GM23248 (cell line): ENCODE measurements at regions not wholly inside any gene's neighbourhood (a gene's known extent, or its start where the extent isn't known, plus 50 kb on each side); places are given as distances from the start of the nearest gene placed in this dataset.

ENCODE experiments used
- DNase-seq: peaks from one replicate; pipeline ENCODE4 v3.0.0-alpha.2; 2015
- H2AFZ ChIP-seq: fragments of 200-600 bp; sonication (generic); 2 replicates; pipeline ENCODE4 v1.6.1; 2016; ENCODE audit warnings: antibody characterized with exemption
- H3F3A ChIP-seq: fragments of 200-600 bp; sonication (generic); 2 replicates; pipeline ENCODE4 v1.6.1; 2016; ENCODE audit warnings: mild to moderate bottlenecking, antibody characterized with exemption, mixed run types; ENCODE audit not compliant: insufficient read depth
- H3K27ac ChIP-seq: fragments of 200-600 bp; sonication (generic); 2 replicates; pipeline ENCODE4 v1.5.1; 2016; ENCODE audit warnings: mild to moderate bottlenecking
- H3K27me3 ChIP-seq: fragments of 200-600 bp; sonication (generic); replicated peaks from 2 replicates; pipeline ENCODE4 v1.6.1; 2016; ENCODE audit warnings: mild to moderate bottlenecking; ENCODE audit not compliant: insufficient read depth
- H3K36me3 ChIP-seq: fragments of 200-600 bp; sonication (generic); 2 replicates; pipeline ENCODE4 v1.6.1; 2016; ENCODE audit warnings: low read depth, mild to moderate bottlenecking
- H3K4me1 ChIP-seq: fragments of 200-600 bp; sonication (generic); 2 replicates; pipeline ENCODE4 v1.6.1; 2016; ENCODE audit warnings: mild to moderate bottlenecking; ENCODE audit not compliant: insufficient read depth
- H3K4me2 ChIP-seq: fragments of 200-600 bp; sonication (generic); one replicate; pipeline ENCODE4 v1.6.1; 2016; ENCODE audit warnings: mild to moderate bottlenecking; ENCODE audit not compliant: unreplicated experiment
- H3K4me3 ChIP-seq: fragments of 200-600 bp; sonication (generic); 2 replicates; pipeline ENCODE4 v1.5.1; 2016; ENCODE audit warnings: mild to moderate bottlenecking
- H3K79me2 ChIP-seq: fragments of 200-600 bp; sonication (generic); 2 replicates; pipeline ENCODE4 v1.6.1; 2016; ENCODE audit warnings: mild to moderate bottlenecking; ENCODE audit not compliant: insufficient read depth
- H3K9ac ChIP-seq: fragments of 200-600 bp; sonication (generic); 2 replicates; pipeline ENCODE4 v1.6.1; 2016; ENCODE audit warnings: mild to moderate bottlenecking
- H3K9me2 ChIP-seq: fragments of 200-600 bp; sonication (generic); 2 replicates; pipeline ENCODE4 v1.6.1; 2016; ENCODE audit warnings: mixed run types, mild to moderate bottlenecking, moderate library complexity; ENCODE audit not compliant: insufficient read depth
- H3K9me3 ChIP-seq: fragments of 200-600 bp; sonication (generic); one replicate; pipeline ENCODE4 v1.6.1; 2017; ENCODE audit warnings: low read depth
- H4K20me1 ChIP-seq: fragments of 200-600 bp; sonication (generic); 2 replicates; pipeline ENCODE4 v1.6.0; 2016; ENCODE audit not compliant: insufficient read depth
- EZH2 ChIP-seq: fragments of 200-600 bp; sonication (generic); IDR thresholded peaks from 2 replicates; pipeline ENCODE4 v1.6.1; 2018; ENCODE audit warnings: antibody characterized with exemption, mild to moderate bottlenecking; ENCODE audit not compliant: insufficient read depth, poor library complexity, severe bottlenecking
- EZH2phosphoT487 ChIP-seq: fragments of 200-600 bp; sonication (generic); IDR thresholded peaks from 2 replicates; pipeline ENCODE4 v1.6.1; 2018; ENCODE audit warnings: antibody characterized with exemption, moderate library complexity, mild to moderate bottlenecking, low read depth; ENCODE audit not compliant: insufficient read depth
- WGBS, 2 experiments: methylation state at CpG; one replicate each; pipeline ENCODE4 v1.1.6; 2015 to 2017; ENCODE audit warnings: low lambda C conversion rate in 2 of 2, low coverage in 1 of 2; ENCODE audit errors: missing lambda C conversion rate in 2 of 2; 5-methylcytosine and 5-hydroxymethylcytosine counted together
- in situ Hi-C: fragments of 300-500 bp; cut with MboI; formaldehyde crosslinking; loops from 2 replicates; pipeline ENCODE4 v1.15.0; 2020

GRCh38 chr12:74980510-74980909 lies 229.1 kb downstream of the KCNC2 start:
- Histone ChIP-seq H3K27ac (no peak overlapping the region), H4K20me1 (no peaks in the 10 kb centered on the region), H3K9ac (no peak overlapping the region), H3K79me2 (no peaks in the 10 kb centered on the region), H3K36me3 (no peaks in the 10 kb centered on the region), H3K9me2 (no peaks in the 10 kb centered on the region), H3F3A (no peaks in the 10 kb centered on the region), H3K4me1 (no peaks in the 10 kb centered on the region), H3K27me3 (no peaks in the 10 kb centered on the region), H2AFZ (no peak overlapping the region), H3K9me3 (no peaks in the 10 kb centered on the region), H3K4me3 (no peak overlapping the region), H3K4me2 (no peak overlapping the region)
- peak; percentile 1 for DNase-seq
- TF ChIP-seq EZH2phosphoT487 (no peak), EZH2 (no peak)
- in situ Hi-C loops, result no loop called here
- 4 to 5% methylated on average over 4 of the region's 4 CpGs for WGBS, 2 experiments

GRCh38 chr12:74981541-74981940 lies 228.1 kb downstream of the KCNC2 start:
- H3K27ac ChIP-seq, result no peak overlapping the region
- no peaks in the 10 kb centered on the region for H3K9me3 ChIP-seq
- no peaks in the 10 kb centered on the region for H3K79me2 ChIP-seq
- TF ChIP-seq EZH2phosphoT487 (no peak), EZH2 (no peak)
- H2AFZ ChIP-seq, result no peak overlapping the region
- H3K9me2 ChIP-seq, result no peaks in the 10 kb centered on the region
- WGBS, 2 experiments, result 29 to 40% methylated on average over 1 of the region's 1 CpG
- H3F3A ChIP-seq, result no peaks in the 10 kb centered on the region
- H3K36me3 ChIP-seq, result no peaks in the 10 kb centered on the region
- H3K9ac ChIP-seq, result no peak overlapping the region
- DNase-seq, result no peak
- H3K27me3 ChIP-seq, result no peaks in the 10 kb centered on the region
- H3K4me3 ChIP-seq, result no peak overlapping the region
- in situ Hi-C loops, result no loop called here
- H3K4me1 ChIP-seq, result no peaks in the 10 kb centered on the region
- H4K20me1 ChIP-seq, result no peaks in the 10 kb centered on the region
- no peak overlapping the region for H3K4me2 ChIP-seq

- Histone ChIP-seq H3F3A (no peaks in the 10 kb centered on the region), H3K36me3 (no peaks in the 10 kb centered on the region), H3K4me3 (no peak overlapping the region), H4K20me1 (no peaks in the 10 kb centered on the region), H3K9ac (no peak overlapping the region), H3K9me3 (no peaks in the 10 kb centered on the region), H2AFZ (no peak overlapping the region), H3K27me3 (no peaks in the 10 kb centered on the region), H3K4me2 (no peak overlapping the region), H3K79me2 (no peaks in the 10 kb centered on the region), H3K4me1 (no peaks in the 10 kb centered on the region), H3K9me2 (no peaks in the 10 kb centered on the region), H3K27ac (no peak overlapping the region)
- DNase-seq, result no peak
- TF ChIP-seq EZH2 (no peak), EZH2phosphoT487 (no peak)
- 8 to 11% methylated on average over 3 of the region's 3 CpGs for WGBS, 2 experiments
- in situ Hi-C loops, result no loop called here
Measured at GRCh38 chr12:74983917-74984316, 225.7 kb downstream of the KCNC2 start.

GRCh38 chr12:74984631-74985030 lies 225.0 kb downstream of the KCNC2 start:
- Histone ChIP-seq H3K27ac (no peak overlapping the region), H4K20me1 (no peaks in the 10 kb centered on the region), H3K9me2 (no peaks in the 10 kb centered on the region), H3K79me2 (no peaks in the 10 kb centered on the region), H3K27me3 (no peaks in the 10 kb centered on the region), H3K36me3 (no peaks in the 10 kb centered on the region), H3K4me3 (no peak overlapping the region), H3F3A (no peaks in the 10 kb centered on the region), H3K4me1 (no peaks in the 10 kb centered on the region), H2AFZ (no peak overlapping the region), H3K4me2 (no peak overlapping the region), H3K9ac (no peak overlapping the region), H3K9me3 (no peaks in the 10 kb centered on the region)
- DNase-seq, result no peak
- whole genome bisulfite sequencing, 2 experiments, result 4 to 8% methylated on average over 4 of the region's 4 CpGs
- in situ Hi-C loops, result no loop called here
- TF ChIP-seq EZH2 (no peak), EZH2phosphoT487 (no peak)

GRCh38 chr12:74985293-74985985 lies 224.2 kb downstream of the KCNC2 start:
- WGBS, 2 experiments, result 40 to 47% methylated on average over 11 of the region's 11 CpGs
- no peaks in the 10 kb centered on the region for H3K36me3 ChIP-seq
- H3K4me1 ChIP-seq, result no peaks in the 10 kb centered on the region
- H3F3A ChIP-seq, result no peaks in the 10 kb centered on the region
- no peak overlapping the region for H3K27ac ChIP-seq
- H3K4me3 ChIP-seq, result no peak overlapping the region
- TF ChIP-seq EZH2, result no peak
- TF ChIP-seq EZH2phosphoT487, result no peak
- H3K9me3 ChIP-seq, result no peaks in the 10 kb centered on the region
- no peak overlapping the region for H3K4me2 ChIP-seq
- H3K9ac ChIP-seq, result no peak overlapping the region
- no peaks in the 10 kb centered on the region for H4K20me1 ChIP-seq
- H2AFZ ChIP-seq, result no peak overlapping the region
- in situ Hi-C loops, result no loop called here
- no peaks in the 10 kb centered on the region for H3K9me2 ChIP-seq
- H3K79me2 ChIP-seq, result no peaks in the 10 kb centered on the region
- DNase-seq, result no peak
- H3K27me3 ChIP-seq, result no peaks in the 10 kb centered on the region
